ENCODE measurements at regions not wholly inside any gene's neighbourhood (a gene's known extent, or its start where the extent isn't known, plus 50 kb on each side); places are given as distances from the start of the nearest gene placed in this dataset.

- ATAC-seq, result no peak
- TF ChIP-seq SNAI2 (CRISPR knock-in tag; IDR thresholded peaks at IDR 0.05) (no peak), ZFP30 (CRISPR knock-in tag; IDR thresholded peaks at IDR 0.05) (no peak), ESRRG (CRISPR knock-in tag; IDR thresholded peaks at IDR 0.05) (no peak), BACH2 (CRISPR knock-in tag; IDR thresholded peaks at IDR 0.05; ENCODE audit: borderline replicate concordance) (no peak), TOX (CRISPR knock-in tag; IDR thresholded peaks at IDR 0.05; ENCODE audit: borderline replicate concordance) (no peak), POU6F1 (CRISPR knock-in tag; IDR thresholded peaks at IDR 0.05; ENCODE audit: borderline replicate concordance, low read depth) (no peak), RARB (CRISPR knock-in tag; IDR thresholded peaks at IDR 0.05) (no peak), ZNF565 (CRISPR knock-in tag; conservative IDR thresholded peaks at IDR 0.05; ENCODE audit: low read depth) (no peak), CSRNP3 (CRISPR knock-in tag; IDR thresholded peaks at IDR 0.05) (no peak), ZC3H10 (CRISPR knock-in tag; IDR thresholded peaks at IDR 0.05) (no peak), GLIS3 (CRISPR knock-in tag; IDR thresholded peaks at IDR 0.05) (no peak), OSR1 (CRISPR knock-in tag; IDR thresholded peaks at IDR 0.05) (no peak)
Measured at GRCh38 chr2:234706086-234706485, 209.2 kb upstream of the ARL4C start.

GRCh38 chr2:234705108-234705507 is 208.2 kb upstream of the ARL4C start:
- no peak for TF ChIP-seq OSR1 (CRISPR knock-in tag; IDR thresholded peaks at IDR 0.05)
- TF ChIP-seq ZNF8 (CRISPR knock-in tag; IDR thresholded peaks at IDR 0.05), result no peak
- no peak for TF ChIP-seq ARNTL (CRISPR knock-in tag; IDR thresholded peaks at IDR 0.05; ENCODE audit: borderline replicate concordance, low read depth)
- no peak for TF ChIP-seq GLIS3 (CRISPR knock-in tag; IDR thresholded peaks at IDR 0.05)
- no peak for TF ChIP-seq PATZ1 (CRISPR knock-in tag; IDR thresholded peaks at IDR 0.05; ENCODE audit: borderline replicate concordance)
- no peak for TF ChIP-seq ZC3H10 (CRISPR knock-in tag; IDR thresholded peaks at IDR 0.05)

DNA sequence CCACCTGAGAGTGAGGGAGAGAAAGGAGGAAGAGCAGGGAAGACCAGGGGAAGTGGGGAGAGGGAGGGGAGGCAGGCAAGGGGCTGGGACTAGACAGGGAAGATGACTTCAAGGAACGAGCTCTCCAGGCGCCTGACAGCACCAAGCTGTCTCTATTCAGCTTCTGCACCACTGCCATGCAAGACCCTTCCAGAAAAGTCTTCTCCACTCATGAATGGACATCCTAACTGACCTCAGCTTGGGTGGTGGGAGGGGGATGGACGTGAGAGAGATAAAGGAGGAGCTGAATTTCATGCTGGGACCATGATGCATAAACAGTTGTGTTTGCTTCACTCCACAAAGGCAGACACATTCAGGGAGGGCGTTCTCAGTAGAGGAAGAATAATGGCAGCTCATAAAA is 206.4 kb upstream of the ARL4C start:
- TF ChIP-seq PATZ1 (CRISPR knock-in tag; IDR thresholded peaks at IDR 0.05; ENCODE audit: borderline replicate concordance), result no peak
- no peak for TF ChIP-seq ZFP3 (CRISPR knock-in tag; IDR thresholded peaks at IDR 0.05)
- TF ChIP-seq GLIS3 (CRISPR knock-in tag; IDR thresholded peaks at IDR 0.05), result no peak
- no peak for TF ChIP-seq SNAI2 (CRISPR knock-in tag; IDR thresholded peaks at IDR 0.05)
- TF ChIP-seq ESRRG (CRISPR knock-in tag; IDR thresholded peaks at IDR 0.05), result no peak
- TF ChIP-seq CREB5 (CRISPR knock-in tag; IDR thresholded peaks at IDR 0.05; ENCODE audit: low read depth), result no peak
- TF ChIP-seq ZC3H10 (CRISPR knock-in tag; IDR thresholded peaks at IDR 0.05), result no peak
- TF ChIP-seq TCF4 (CRISPR knock-in tag; IDR thresholded peaks at IDR 0.05; ENCODE audit: borderline replicate concordance), result no peak
- no peak for TF ChIP-seq PPARA (CRISPR knock-in tag; IDR thresholded peaks at IDR 0.05; ENCODE audit: borderline replicate concordance)
- no peak for TF ChIP-seq ARNTL (CRISPR knock-in tag; IDR thresholded peaks at IDR 0.05; ENCODE audit: borderline replicate concordance, low read depth)
- no peak for TF ChIP-seq ZNF8 (CRISPR knock-in tag; IDR thresholded peaks at IDR 0.05)
- TF ChIP-seq ZNF565 (CRISPR knock-in tag; conservative IDR thresholded peaks at IDR 0.05; ENCODE audit: low read depth), result no peak
- no peak for TF ChIP-seq ZNF70 (CRISPR knock-in tag; IDR thresholded peaks at IDR 0.05)
- TF ChIP-seq TOX (CRISPR knock-in tag; IDR thresholded peaks at IDR 0.05; ENCODE audit: borderline replicate concordance), result no peak
- no peak for TF ChIP-seq RARB (CRISPR knock-in tag; IDR thresholded peaks at IDR 0.05)
- no peak for TF ChIP-seq ISL1 (CRISPR knock-in tag; IDR thresholded peaks at IDR 0.05)
- no peak for TF ChIP-seq CSDC2 (CRISPR knock-in tag; IDR thresholded peaks at IDR 0.05)
- TF ChIP-seq CSRNP3 (CRISPR knock-in tag; IDR thresholded peaks at IDR 0.05), result no peak
- no peak for ATAC-seq

More at GRCh38 chr2:234705108-234705507, 208.2 kb upstream of the ARL4C start:
- ATAC-seq, result no peak

Measured in SK-N-SH treated with all-trans-retinoic acid at 6 μM for 48 hours (cell line).